HG03457 (cell line): ENCODE measurements at regions not wholly inside any gene's neighbourhood (a gene's known extent, or its start where the extent isn't known, plus 50 kb on each side); places are given as distances from the start of the nearest gene placed in this dataset.
"Not testable (repeated sequence)": the region's sequence is repeated elsewhere in the genome, so short reads cannot be mapped to it uniquely, and the experiment has no call there.

ENCODE experiments used
- ATAC-seq: cut with Tn5 transposase; IDR thresholded peaks from one replicate; pipeline ENCODE4 v1.9.1; 2021; ENCODE audit warnings: moderate number of reproducible peaks; ENCODE audit not compliant: unreplicated experiment

- peak; percentile 69 for ATAC-seq
Measured at GRCh38 chr20:16801919-16802651, 53.9 kb downstream of the OTOR start.

- ATAC-seq, result no peak
Measured at GRCh38 chr20:16802652-16802935, 54.4 kb downstream of the OTOR start.

GRCh38 chr20:16803965-16804792 lies 56.0 kb downstream of the OTOR start:
- ATAC-seq, result no peak

DNA sequence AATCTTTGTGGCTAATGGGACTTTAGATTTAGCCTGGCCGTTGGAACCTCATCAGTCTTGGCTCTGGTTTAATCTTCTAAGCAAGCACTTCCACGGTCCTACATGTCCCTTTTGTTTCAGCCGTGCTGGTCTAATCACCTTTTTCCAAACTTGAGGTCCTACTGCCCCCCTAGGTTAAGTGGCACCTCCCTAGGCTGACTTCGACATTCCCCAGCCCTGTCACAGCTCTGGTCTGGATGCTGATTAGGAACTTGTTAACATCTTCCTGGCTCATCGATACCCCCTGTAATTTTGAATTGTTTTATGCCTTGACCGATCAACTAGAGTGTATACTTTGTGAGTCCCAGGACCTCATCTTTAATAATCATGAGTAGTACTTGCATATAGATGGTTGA lies 56.6 kb downstream of the OTOR start:
- no peak for ATAC-seq

GRCh38 chr20:16806061-16806460 lies 57.9 kb downstream of the OTOR start:
- ATAC-seq, result no peak

DNA sequence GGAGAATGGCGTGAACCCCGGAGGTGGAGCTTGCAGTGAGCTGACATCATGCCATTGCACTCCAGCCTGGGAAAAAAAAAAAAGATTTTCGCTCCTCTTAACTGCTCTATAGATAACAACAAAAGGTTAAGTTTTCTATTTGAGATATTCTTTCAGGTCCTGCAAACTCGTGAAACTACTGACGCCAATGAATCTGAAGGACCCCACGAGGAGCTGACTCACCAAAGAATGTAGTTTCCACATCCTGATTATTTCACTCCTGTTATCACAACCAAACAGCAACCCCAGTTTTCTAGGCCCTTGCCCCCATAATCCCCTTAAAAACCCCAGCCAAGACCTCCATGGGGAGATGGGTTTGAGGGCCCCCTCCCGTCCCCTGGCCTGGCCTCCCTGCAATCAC lies 58.7 kb downstream of the OTOR start:
- no peak for ATAC-seq

DNA sequence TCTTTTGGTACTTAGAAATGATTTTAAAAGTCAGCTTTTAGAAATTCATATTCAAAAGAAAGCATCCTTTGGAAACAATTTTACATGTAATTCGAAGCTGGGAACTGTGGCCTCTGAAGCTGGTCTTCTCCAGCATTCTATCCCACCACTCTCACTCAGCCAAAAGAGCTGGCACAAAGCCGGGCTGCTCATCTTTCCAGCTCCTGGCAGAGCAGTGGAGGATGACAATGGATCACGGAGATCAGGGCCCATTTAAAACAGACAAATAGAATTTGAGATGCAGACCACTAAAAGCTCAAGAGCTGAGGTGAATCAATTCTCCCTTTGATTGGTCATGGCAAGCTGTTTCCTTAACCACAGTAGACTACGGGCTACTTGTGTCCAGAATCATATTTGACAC lies 60.6 kb downstream of the OTOR start:
- ATAC-seq, result no peak

GRCh38 chr20:16810216-16810615 lies 62.1 kb downstream of the OTOR start:
- ATAC-seq, result no peak

- no peak for ATAC-seq
Measured at GRCh38 chr20:16816192-16816591, 68.0 kb downstream of the OTOR start.

DNA sequence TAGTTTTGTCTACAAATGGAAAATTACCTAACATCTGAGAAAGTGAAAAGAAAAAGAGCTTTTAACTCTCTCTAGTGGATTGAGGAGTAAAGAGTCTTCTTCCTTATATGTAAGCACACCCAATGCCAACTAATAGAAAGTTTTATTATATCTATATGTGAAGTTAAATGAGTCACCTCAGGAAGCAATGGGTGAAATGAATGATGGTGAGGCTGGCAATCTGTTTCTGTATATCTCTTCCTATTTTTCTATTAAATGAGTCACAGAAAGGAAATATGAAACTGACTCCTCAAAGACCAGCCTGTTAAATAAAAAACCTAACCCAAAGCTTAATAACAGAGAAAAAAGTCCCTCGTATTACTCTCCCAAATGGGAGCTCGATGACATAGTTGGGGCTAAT lies 71.3 kb downstream of the OTOR start:
- ATAC-seq, result no peak

DNA sequence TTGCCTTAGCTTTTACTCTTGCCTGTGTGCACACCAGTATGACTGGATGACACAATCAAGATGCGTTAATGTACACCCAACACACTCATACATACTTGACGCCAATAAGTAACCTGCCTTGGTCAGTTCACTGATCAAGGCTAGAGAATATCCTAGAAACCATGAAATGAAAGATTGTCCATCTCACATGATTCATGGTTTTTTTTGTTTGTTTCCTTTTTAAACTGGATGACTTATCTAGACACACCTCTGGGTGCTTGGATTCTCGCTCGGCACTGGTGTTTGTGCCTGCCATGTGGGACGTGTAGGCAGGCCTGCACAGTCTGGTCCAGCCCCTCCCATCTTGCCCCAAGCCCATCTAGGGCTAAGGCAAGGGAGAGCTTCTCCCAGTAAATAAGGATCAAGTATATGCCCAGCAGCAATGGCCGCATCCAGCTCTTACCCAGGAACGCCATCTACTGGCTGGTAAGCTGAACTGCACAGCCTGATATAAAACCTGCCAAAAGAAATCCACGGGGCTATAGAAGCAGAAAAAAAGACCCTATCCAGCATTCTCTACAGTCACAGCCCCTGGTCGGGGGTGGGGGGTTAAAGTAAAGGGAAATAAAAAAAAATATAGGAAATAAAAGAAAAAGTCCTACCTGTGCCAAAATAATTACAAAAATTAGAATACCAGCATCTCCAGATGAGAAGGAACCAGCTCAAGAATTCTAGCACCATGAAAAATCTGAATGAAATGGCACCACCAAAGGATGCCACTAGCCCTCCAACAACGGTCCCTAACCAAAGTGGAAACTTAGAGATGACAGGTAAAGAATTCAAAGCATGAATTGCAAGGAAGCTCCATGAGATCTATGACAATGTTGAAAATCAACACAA lies 73.3 kb downstream of the OTOR start:
- ATAC-seq, result no peak

DNA sequence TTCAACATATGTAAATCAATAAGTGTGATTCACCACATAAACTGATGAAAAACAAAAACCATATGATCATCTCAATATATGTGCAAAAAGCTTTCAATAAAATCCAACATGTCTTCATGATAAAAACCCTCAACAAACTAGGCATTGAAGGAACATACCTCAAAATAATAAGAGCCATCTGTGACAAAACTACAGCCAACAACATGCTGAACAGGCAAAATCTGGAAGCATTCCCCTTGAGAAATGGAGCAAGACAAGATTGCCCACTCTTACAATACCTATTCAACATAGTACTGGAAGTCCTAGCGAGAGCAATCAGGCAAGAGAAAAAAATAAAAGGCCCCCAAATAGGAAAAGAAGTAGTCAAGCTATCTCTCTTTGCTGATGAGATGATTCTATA lies 76.5 kb downstream of the OTOR start:
- no peak for ATAC-seq

- no peak for ATAC-seq
Measured at GRCh38 chr20:16828666-16829305, 80.6 kb downstream of the OTOR start.

GRCh38 chr20:16835690-16836089 lies 87.5 kb downstream of the OTOR start:
- not testable (repeated sequence) for ATAC-seq

DNA sequence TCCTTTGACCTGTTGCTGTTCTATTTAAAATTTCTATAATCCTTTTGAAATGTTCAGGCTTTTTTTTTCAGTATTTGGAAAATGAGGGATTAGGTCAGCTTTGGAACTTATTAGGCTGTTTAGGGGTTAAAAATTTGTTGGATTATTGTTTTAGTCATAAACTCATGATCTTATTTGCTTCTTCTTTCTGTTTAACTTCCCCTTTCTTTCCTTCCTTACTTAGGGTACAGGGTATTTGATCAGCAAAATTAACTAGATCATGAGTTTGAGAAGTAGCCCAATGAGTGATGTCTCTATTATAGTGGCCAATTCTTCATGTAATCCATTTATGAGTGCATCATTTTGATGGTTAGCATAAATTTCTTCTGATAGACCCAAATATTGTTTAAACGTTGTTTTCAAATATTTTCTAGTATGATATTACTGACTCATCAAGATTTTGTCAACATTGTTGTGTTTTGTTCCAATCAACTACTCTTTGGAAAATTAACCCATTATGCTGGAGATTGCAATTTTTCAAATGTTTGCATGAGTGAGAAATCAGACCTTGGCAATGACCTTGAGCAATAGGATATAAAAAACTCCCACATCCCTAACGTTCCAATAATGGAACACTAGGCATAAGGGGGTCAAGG lies 94.4 kb downstream of the OTOR start:
- ATAC-seq, result no peak

GRCh38 chr20:16844406-16844805 lies 96.2 kb downstream of the OTOR start:
- ATAC-seq, result no peak

DNA sequence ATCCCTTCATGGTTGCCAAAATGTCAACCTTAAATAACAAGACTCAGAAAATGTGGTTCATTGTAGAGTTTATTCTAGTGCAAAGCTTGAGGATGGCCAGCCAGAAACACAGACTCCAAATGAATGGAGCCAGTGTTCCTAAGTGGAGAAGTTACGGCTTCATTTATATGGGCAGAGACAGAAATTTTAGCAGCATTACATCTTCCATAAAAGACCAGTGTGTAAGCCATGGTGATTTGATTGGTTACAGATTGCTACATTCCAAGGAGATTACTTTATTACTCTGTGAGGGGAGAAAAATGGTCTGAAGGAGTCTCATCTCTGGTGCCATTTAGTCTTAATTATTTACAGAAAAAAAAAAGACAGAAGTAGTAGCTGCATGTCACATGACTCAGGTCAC lies 97.8 kb downstream of the OTOR start:
- ATAC-seq, result no peak

- no peak for ATAC-seq
Measured at GRCh38 chr20:16848061-16848460, 99.9 kb downstream of the OTOR start.

- no peak for ATAC-seq
Measured at GRCh38 chr20:16848526-16848925, 100.4 kb downstream of the OTOR start.

DNA sequence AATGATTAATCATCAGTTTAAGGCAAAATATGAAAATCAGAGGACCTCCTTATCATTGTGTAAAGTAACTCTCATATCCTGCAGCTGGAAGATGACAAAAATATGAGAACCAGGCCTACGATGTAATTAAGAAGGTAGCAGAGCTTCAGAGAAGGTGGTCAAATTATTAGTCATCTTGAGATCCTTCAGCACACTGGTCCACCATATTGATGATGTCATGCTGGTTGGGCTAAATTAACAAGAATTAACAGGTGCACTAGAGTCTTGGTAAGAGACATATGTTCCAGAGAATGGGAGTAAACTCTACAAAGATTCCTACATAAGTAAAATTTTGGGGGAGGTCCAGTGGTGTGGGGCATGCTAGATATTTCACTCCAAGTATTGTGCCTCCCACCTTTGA lies 112.8 kb downstream of the OTOR start:
- no peak for ATAC-seq

DNA sequence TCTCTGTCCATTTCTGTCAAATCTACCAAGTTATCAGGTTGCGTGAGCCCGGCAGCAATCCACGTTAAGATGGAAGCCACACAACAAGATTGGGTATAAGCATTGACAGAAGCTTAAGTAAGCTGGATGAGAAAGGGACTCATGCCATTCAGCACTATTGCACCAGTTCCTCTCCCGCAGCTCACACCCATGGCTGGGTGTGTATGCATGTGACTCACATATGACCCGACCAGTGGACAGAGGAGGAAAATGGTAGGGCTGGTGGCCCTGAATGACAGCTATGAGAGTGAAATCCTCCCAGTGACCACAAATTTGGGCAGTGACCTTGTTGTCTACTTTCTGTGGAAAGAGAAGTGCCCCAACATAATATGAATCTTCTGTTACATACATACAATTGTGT lies 113.5 kb downstream of the OTOR start:
- no peak for ATAC-seq
